ENCODE measurements at regions not wholly inside any gene's neighbourhood (a gene's known extent, or its start where the extent isn't known, plus 50 kb on each side); places are given as distances from the start of the nearest gene placed in this dataset.

DNA sequence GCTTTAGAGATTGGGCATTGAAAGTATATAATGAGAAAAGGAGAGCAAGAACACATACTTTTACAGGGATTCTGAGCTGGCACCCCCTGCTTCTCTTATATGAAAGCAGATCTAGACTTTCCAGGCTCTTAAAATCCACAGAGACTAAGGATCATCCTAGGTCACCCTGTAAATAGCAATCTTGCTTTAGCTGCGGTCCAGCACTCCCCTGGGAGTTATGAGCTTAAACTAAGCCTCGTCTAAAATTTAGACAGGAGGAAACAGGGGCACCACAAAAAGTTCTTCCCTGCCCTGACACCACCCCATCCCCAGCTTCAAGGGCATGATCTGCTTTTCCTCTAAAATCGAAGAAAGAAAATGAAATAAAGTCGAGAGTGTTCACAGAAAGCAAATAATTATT, 143.3 kb upstream of the KCNIP4 start:
- Histone ChIP-seq H3K27ac (no peak overlapping the region), H2AFZ (replicated peaks) (no peak overlapping the region), H3K4me2 (no peak overlapping the region), H3K79me2 (ENCODE audit: low read depth) (no peaks in the 10 kb centered on the region), H3F3A (ENCODE audit: low read depth) (no peaks in the 10 kb centered on the region), H3K4me1 (no peaks in the 10 kb centered on the region), H4K20me1 (ENCODE audit: low read depth) (no peaks in the 10 kb centered on the region), H3K9ac (no peak overlapping the region), H3K36me3 (no peaks in the 10 kb centered on the region), H3K4me3 (no peak overlapping the region), H3K27me3 (no peaks in the 10 kb centered on the region), H3K9me3 (ENCODE audit: low read depth) (no peaks in the 10 kb centered on the region)
- Mint-ChIP-seq H3K4me3 (no peak overlapping the region), H3K36me3 (no peaks in the 10 kb centered on the region), H3K27me3 (ENCODE audit: insufficient read depth, low read depth) (no peaks in the 10 kb centered on the region), H3K27ac (no peak overlapping the region), H3K9me3 (peaks cover 3% of the 10 kb centered on the region), H3K4me1 (peaks cover 5% of the 10 kb centered on the region)
- TF ChIP-seq, protein P1, sequence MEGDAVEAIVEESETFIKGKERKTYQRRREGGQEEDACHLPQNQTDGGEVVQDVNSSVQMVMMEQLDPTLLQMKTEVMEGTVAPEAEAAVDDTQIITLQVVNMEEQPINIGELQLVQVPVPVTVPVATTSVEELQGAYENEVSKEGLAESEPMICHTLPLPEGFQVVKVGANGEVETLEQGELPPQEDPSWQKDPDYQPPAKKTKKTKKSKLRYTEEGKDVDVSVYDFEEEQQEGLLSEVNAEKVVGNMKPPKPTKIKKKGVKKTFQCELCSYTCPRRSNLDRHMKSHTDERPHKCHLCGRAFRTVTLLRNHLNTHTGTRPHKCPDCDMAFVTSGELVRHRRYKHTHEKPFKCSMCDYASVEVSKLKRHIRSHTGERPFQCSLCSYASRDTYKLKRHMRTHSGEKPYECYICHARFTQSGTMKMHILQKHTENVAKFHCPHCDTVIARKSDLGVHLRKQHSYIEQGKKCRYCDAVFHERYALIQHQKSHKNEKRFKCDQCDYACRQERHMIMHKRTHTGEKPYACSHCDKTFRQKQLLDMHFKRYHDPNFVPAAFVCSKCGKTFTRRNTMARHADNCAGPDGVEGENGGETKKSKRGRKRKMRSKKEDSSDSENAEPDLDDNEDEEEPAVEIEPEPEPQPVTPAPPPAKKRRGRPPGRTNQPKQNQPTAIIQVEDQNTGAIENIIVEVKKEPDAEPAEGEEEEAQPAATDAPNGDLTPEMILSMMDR (IDR thresholded peaks at IDR 0.05) = no peak
- TF ChIP-seq EZH2 (IDR thresholded peaks at IDR 0.05) (no peak), EZH2phosphoT487 (IDR thresholded peaks at IDR 0.05) (no peak)
- no peak for DNase-seq (ENCODE audit: low spot score)

DNA sequence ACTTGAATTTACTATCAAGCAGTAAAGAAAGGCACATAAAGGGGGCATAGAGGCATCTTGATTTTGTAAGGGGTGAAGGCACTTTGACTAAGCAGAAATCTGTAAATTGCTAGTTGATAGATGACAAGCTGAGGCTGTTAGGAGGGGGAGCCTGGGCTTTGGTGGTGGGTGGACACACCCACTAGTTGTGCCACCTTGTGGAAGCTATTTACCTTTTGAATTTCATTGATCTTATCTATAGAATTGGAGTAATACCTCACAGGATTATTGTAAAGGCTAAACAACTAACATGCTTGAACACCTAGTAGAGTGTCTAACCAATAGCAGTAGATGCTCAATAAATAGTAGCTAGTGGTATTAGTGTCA, 142.8 kb upstream of the KCNIP4 start:
- DNase-seq (ENCODE audit: low spot score) = peak; percentile 37
- Mint-ChIP-seq H3K27me3 (ENCODE audit: insufficient read depth, low read depth) (no peaks in the 10 kb centered on the region), H3K27ac (no peak overlapping the region), H3K4me1 (peaks cover 5% of the 10 kb centered on the region), H3K36me3 (no peaks in the 10 kb centered on the region), H3K4me3 (no peak overlapping the region), H3K9me3 (peaks cover 6% of the 10 kb centered on the region)
- Histone ChIP-seq H3K9me3 (ENCODE audit: low read depth) (no peaks in the 10 kb centered on the region), H3K4me3 (no peak overlapping the region), H3K4me2 (no peak overlapping the region), H3K27me3 (no peaks in the 10 kb centered on the region), H3K9ac (no peak overlapping the region), H2AFZ (replicated peaks) (no peak overlapping the region), H3K79me2 (ENCODE audit: low read depth) (no peaks in the 10 kb centered on the region), H4K20me1 (ENCODE audit: low read depth) (no peaks in the 10 kb centered on the region), H3K4me1 (no peaks in the 10 kb centered on the region), H3K36me3 (no peaks in the 10 kb centered on the region), H3K27ac (no peak overlapping the region), H3F3A (ENCODE audit: low read depth) (no peaks in the 10 kb centered on the region)
- TF ChIP-seq EZH2 (IDR thresholded peaks at IDR 0.05) = no peak
- TF ChIP-seq, protein P1 (IDR thresholded peaks at IDR 0.05) = peak; percentile 36

DNA sequence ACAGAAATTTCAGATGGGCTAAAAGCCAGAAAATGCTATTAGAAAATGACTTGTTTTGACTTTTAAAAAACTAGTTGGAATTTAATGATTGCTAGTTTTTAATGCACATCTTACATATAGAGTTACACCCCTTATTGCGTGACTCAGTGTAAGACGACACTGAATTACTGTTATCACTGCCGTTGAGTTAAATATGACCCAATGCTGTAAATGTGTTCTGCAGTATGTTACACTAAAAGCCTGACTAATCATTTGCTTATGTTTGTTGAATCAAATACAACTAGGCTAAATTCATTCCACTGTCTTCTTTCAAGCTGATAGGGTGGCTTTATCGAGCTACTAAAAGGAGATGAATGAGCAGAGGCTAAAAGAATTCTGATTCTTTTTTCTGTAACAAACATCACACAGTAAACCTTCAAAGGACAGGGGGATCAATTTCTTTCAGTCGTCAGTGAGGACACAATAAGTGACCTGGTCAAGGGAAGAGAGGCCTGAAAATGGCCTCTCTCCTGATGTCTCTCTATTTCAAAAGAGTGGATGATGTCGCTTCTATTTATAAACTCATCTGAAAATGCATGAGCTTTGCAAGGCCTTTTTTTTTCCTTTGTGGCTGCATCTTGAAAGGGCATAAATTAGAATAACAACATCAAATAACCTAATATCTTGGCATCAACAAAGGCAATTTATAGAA, 142.2 kb upstream of the KCNIP4 start:
- H3K27ac Mint-ChIP-seq = no peak overlapping the region

More for the DNA sequence above, 142.2 kb upstream of the KCNIP4 start:
- H3K4me3 Mint-ChIP-seq = no peak overlapping the region
- no peaks in the 10 kb centered on the region for H3F3A ChIP-seq (ENCODE audit: low read depth)
- no peaks in the 10 kb centered on the region for H4K20me1 ChIP-seq (ENCODE audit: low read depth)
- no peaks in the 10 kb centered on the region for H3K4me1 ChIP-seq
- H3K9me3 Mint-ChIP-seq = peaks cover 11% of the 10 kb centered on the region
- no peak for TF ChIP-seq EZH2 (IDR thresholded peaks at IDR 0.05)
- TF ChIP-seq EZH2phosphoT487 (IDR thresholded peaks at IDR 0.05) = no peak
- TF ChIP-seq, protein P1 (IDR thresholded peaks at IDR 0.05) = no peak
- H3K9me3 ChIP-seq (ENCODE audit: low read depth) = no peaks in the 10 kb centered on the region
- H3K4me2 ChIP-seq = no peak overlapping the region
- H3K4me1 Mint-ChIP-seq = peaks cover 5% of the 10 kb centered on the region
- H3K4me3 ChIP-seq = no peak overlapping the region
- no peak for DNase-seq (ENCODE audit: low spot score)
- H3K27me3 ChIP-seq = no peaks in the 10 kb centered on the region
- no peaks in the 10 kb centered on the region for H3K27me3 Mint-ChIP-seq (ENCODE audit: insufficient read depth, low read depth)
- no peak overlapping the region for H3K27ac ChIP-seq
- H3K9ac ChIP-seq = no peak overlapping the region
- H2AFZ ChIP-seq (replicated peaks) = peak overlapping the region; percentile 7
- no peaks in the 10 kb centered on the region for H3K79me2 ChIP-seq (ENCODE audit: low read depth)
- H3K36me3 Mint-ChIP-seq = no peaks in the 10 kb centered on the region
- H3K36me3 ChIP-seq = no peaks in the 10 kb centered on the region

All from neural progenitor cell (in vitro differentiated cells).